HG03558 (cell line): ENCODE measurements at regions not wholly inside any gene's neighbourhood (a gene's known extent, or its start where the extent isn't known, plus 50 kb on each side); places are given as distances from the start of the nearest gene placed in this dataset.
"Not testable (repeated sequence)": the region's sequence is repeated elsewhere in the genome, so short reads cannot be mapped to it uniquely, and the experiment has no call there.

Source experiments
- ATAC-seq: cut with Tn5 transposase; IDR thresholded peaks from one replicate; pipeline ENCODE4 v1.9.1; 2021; ENCODE audit warnings: moderate number of reproducible peaks; ENCODE audit not compliant: unreplicated experiment; ENCODE audit errors: extremely low read depth

- ATAC-seq = no peak
These were observed 248.1 kb downstream of the ASXL3 start for GRCh38 chr18:33826151-33826550.

GRCh38 chr18:33821503-33821902, 243.5 kb downstream of the ASXL3 start:
- ATAC-seq = no peak

- ATAC-seq = no peak
These were observed 242.7 kb downstream of the ASXL3 start for GRCh38 chr18:33820517-33821371.

GRCh38 chr18:33819692-33820343, 241.8 kb downstream of the ASXL3 start:
- not testable (repeated sequence) for ATAC-seq

GRCh38 chr18:33818145-33818544, 240.1 kb downstream of the ASXL3 start:
- no peak for ATAC-seq

- no peak for ATAC-seq
These were observed 239.1 kb downstream of the ASXL3 start for GRCh38 chr18:33817096-33817495.

GRCh38 chr18:33814546-33814945, 236.5 kb downstream of the ASXL3 start:
- no peak for ATAC-seq

- ATAC-seq = no peak
These were observed 234.2 kb downstream of the ASXL3 start for GRCh38 chr18:33812186-33812585.

GRCh38 chr18:33805592-33805991, 227.6 kb downstream of the ASXL3 start:
- no peak for ATAC-seq

- no peak for ATAC-seq
These were observed 226.2 kb downstream of the ASXL3 start for GRCh38 chr18:33804258-33804657.

- ATAC-seq = no peak
These were observed 225.6 kb downstream of the ASXL3 start for GRCh38 chr18:33803636-33804035.

- no peak for ATAC-seq
These were observed 224.9 kb downstream of the ASXL3 start for GRCh38 chr18:33802955-33803354.
